Brain microvascular endothelial cell (primary cell): ENCODE measurements at regions not wholly inside any gene's neighbourhood (a gene's known extent, or its start where the extent isn't known, plus 50 kb on each side); places are given as distances from the start of the nearest gene placed in this dataset.

ENCODE experiments used
- DNase-seq: peaks from one replicate; pipeline ENCODE4 v3.0.0-alpha.2; 2020
- H3K27ac ChIP-seq: fragments of 250-450 bp; sonication (Bioruptor Pico); 2 replicates; pipeline ENCODE4 v1.5.1; 2020; ENCODE audit warnings: mild to moderate bottlenecking, moderate library complexity
- H3K27me3 ChIP-seq: fragments of 250-450 bp; sonication (Bioruptor Pico); replicated peaks from 2 replicates; pipeline ENCODE4 v1.5.1; 2020; ENCODE audit warnings: mild to moderate bottlenecking
- H3K36me3 ChIP-seq: fragments of 250-450 bp; sonication (Bioruptor Pico); replicated peaks from 2 replicates; pipeline ENCODE4 v1.5.1; 2020; ENCODE audit warnings: mild to moderate bottlenecking
- H3K4me3 ChIP-seq: 2 replicates; pipeline ENCODE4 v1.5.1; 2011; ENCODE audit warnings: low read depth, mild to moderate bottlenecking, control low read depth, low read length, moderate library complexity
- CTCF ChIP-seq: IDR thresholded peaks from 2 replicates; pipeline ENCODE4 v1.5.1; 2011; ENCODE audit warnings: low read depth, mild to moderate bottlenecking, moderate library complexity, low read length, control low read depth, inconsistent platforms; ENCODE audit errors: missing control alignments
- in situ Hi-C: cut with HindIII; loops from 2 replicates; pipeline ENCODE4 v1.10.0; 2017; ENCODE audit warnings: low sequenced_read_pairs, low pct_ligation_motif_present

- Histone ChIP-seq H3K27ac (no peak overlapping the region), H3K36me3 (no peaks in the 10 kb centered on the region), H3K27me3 (no peaks in the 10 kb centered on the region), H3K4me3 (no peak overlapping the region)
- TF ChIP-seq CTCF = no peak
- no peak for DNase-seq
- in situ Hi-C loops = no loop called here
Measured at GRCh38 chr1:242847390-242847993, 323.0 kb upstream of the PLD5 start.

- no peak for DNase-seq
- in situ Hi-C loops = no loop called here
- Histone ChIP-seq H3K36me3 (no peaks in the 10 kb centered on the region), H3K27me3 (no peaks in the 10 kb centered on the region), H3K27ac (no peak overlapping the region), H3K4me3 (no peak overlapping the region)
- no peak for TF ChIP-seq CTCF
Measured at GRCh38 chr1:242842094-242842493, 317.6 kb upstream of the PLD5 start.

- in situ Hi-C loops = no loop called here
Measured at GRCh38 chr1:242839101-242839500, 314.6 kb upstream of the PLD5 start.

GRCh38 chr1:242836423-242836822 lies 311.9 kb upstream of the PLD5 start:
- no peak for DNase-seq
- H3K27me3 ChIP-seq = no peaks in the 10 kb centered on the region
- in situ Hi-C loops = no loop called here
- TF ChIP-seq CTCF = no peak
- no peaks in the 10 kb centered on the region for H3K36me3 ChIP-seq
- H3K27ac ChIP-seq = no peak overlapping the region
- H3K4me3 ChIP-seq = no peak overlapping the region

More at GRCh38 chr1:242839101-242839500, 314.6 kb upstream of the PLD5 start:
- no peak overlapping the region for H3K27ac ChIP-seq
- no peak overlapping the region for H3K4me3 ChIP-seq
- no peaks in the 10 kb centered on the region for H3K36me3 ChIP-seq
- TF ChIP-seq CTCF = no peak
- DNase-seq = no peak
- H3K27me3 ChIP-seq = no peaks in the 10 kb centered on the region

GRCh38 chr1:242828828-242829227 lies 304.3 kb upstream of the PLD5 start:
- DNase-seq = no peak
- TF ChIP-seq CTCF = no peak
- in situ Hi-C loops = no loop called here
- Histone ChIP-seq H3K27me3 (no peaks in the 10 kb centered on the region), H3K4me3 (no peak overlapping the region), H3K36me3 (no peaks in the 10 kb centered on the region), H3K27ac (no peak overlapping the region)

GRCh38 chr1:242828199-242828598 lies 303.7 kb upstream of the PLD5 start:
- no peak for DNase-seq
- Histone ChIP-seq H3K27me3 (no peaks in the 10 kb centered on the region), H3K27ac (no peak overlapping the region), H3K36me3 (no peaks in the 10 kb centered on the region), H3K4me3 (no peak overlapping the region)
- no peak for TF ChIP-seq CTCF
- in situ Hi-C loops = no loop called here
